ENCODE measurements at regions not wholly inside any gene's neighbourhood (a gene's known extent, or its start where the extent isn't known, plus 50 kb on each side); places are given as distances from the start of the nearest gene placed in this dataset.

DNA sequence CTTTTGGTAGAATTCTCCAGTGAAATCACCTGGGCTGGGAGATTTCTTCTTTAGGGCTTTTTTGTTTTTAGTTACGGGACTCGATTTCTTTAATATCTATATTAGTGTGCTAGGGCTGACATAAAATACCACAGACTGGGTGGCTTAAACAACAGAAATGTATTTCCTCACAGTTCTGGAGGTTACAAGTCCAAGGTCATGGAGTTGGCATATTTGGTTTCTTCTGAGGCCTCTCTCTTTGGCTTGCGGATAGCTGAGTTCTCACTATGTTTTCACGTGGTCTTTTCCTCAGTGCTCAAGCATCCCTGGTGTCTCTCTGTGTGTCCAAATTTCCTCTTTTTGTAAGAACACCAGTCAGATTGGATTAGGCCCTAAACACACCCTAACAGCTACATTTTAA, 208.5 kb upstream of the DTNA start:
- TF ChIP-seq, protein P1, sequence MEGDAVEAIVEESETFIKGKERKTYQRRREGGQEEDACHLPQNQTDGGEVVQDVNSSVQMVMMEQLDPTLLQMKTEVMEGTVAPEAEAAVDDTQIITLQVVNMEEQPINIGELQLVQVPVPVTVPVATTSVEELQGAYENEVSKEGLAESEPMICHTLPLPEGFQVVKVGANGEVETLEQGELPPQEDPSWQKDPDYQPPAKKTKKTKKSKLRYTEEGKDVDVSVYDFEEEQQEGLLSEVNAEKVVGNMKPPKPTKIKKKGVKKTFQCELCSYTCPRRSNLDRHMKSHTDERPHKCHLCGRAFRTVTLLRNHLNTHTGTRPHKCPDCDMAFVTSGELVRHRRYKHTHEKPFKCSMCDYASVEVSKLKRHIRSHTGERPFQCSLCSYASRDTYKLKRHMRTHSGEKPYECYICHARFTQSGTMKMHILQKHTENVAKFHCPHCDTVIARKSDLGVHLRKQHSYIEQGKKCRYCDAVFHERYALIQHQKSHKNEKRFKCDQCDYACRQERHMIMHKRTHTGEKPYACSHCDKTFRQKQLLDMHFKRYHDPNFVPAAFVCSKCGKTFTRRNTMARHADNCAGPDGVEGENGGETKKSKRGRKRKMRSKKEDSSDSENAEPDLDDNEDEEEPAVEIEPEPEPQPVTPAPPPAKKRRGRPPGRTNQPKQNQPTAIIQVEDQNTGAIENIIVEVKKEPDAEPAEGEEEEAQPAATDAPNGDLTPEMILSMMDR (IDR thresholded peaks at IDR 0.05) = no peak
- TF ChIP-seq POLR2A (IDR thresholded peaks at IDR 0.05) = no peak

Measured in uterus (tissue), 2 donors.